SK-N-SH (cell line): ENCODE measurements at regions not wholly inside any gene's neighbourhood (a gene's known extent, or its start where the extent isn't known, plus 50 kb on each side); places are given as distances from the start of the nearest gene placed in this dataset.
"Not testable (repeated sequence)": the region's sequence is repeated elsewhere in the genome, so short reads cannot be mapped to it uniquely, and the experiment has no call there.

Source experiments
- CTCF ChIA-PET: fragments of 300-600, 350-600 bp; formaldehyde crosslinking; extraction: SDS; loops from one replicate; lab custom pipeline; 2021; lab: Yijun Ruan, JAX
- POLR2A ChIA-PET: fragments of 350-600 bp; sonication (Branson Sonifier 250); formaldehyde crosslinking; extraction: SDS; loops from one replicate; lab custom pipeline; 2020; ENCODE audit warnings: antibody characterized with exemption, inconsistent platforms; lab: Yijun Ruan, JAX
- DNase-seq: peaks from one replicate; pipeline ENCODE4 v3.0.0; 2012
- H2AFZ ChIP-seq: fragments of 200-600 bp; sonication (generic); 2 replicates; pipeline ENCODE4 v1.8.1; 2016; ENCODE audit warnings: antibody characterized with exemption, mild to moderate bottlenecking, low read depth
- H3F3A ChIP-seq: fragments of 200-600 bp; sonication (generic); replicated peaks from 2 replicates; pipeline ENCODE3; 2016; ENCODE audit warnings: antibody characterized with exemption, mild to moderate bottlenecking; ENCODE audit not compliant: insufficient read depth
- H3K27ac ChIP-seq, 2 experiments: fragments of 200-500 bp in 1 of 2; fragments of 200-600 bp in 1 of 2; sonication (Bioruptor generic) in 1 of 2; sonication (generic), shearing (Covaris generic) in 1 of 2; 2 replicates each; pipeline versions ENCODE4 v1.5.1 to v1.6.1; 2014 to 2016; ENCODE audit warnings: low read depth in 2 of 2, inconsistent platforms in 1 of 2, low read length in 1 of 2, mild to moderate bottlenecking in 1 of 2, mixed read lengths in 1 of 2
- H3K27me3 ChIP-seq: fragments of 200-600 bp; sonication (generic), shearing (Covaris generic); 2 replicates; pipeline ENCODE4 v1.6.1; 2016; ENCODE audit warnings: mixed run types; ENCODE audit not compliant: insufficient read depth
- H3K36me3 ChIP-seq, 2 experiments: fragments of 200-500 bp in 1 of 2; fragments of 200-600 bp in 1 of 2; sonication (Bioruptor generic) in 1 of 2; sonication (generic) in 1 of 2; replicated peaks in 1 of 2; 2 replicates each; pipeline versions ENCODE3 to v1.5.1; 2014 to 2016; ENCODE audit warnings: low read length in 1 of 2, mild to moderate bottlenecking in 1 of 2; ENCODE audit not compliant: insufficient read depth in 2 of 2, control insufficient read depth in 1 of 2
- H3K4me1 ChIP-seq, 2 experiments: fragments of 200-500 bp in 1 of 2; fragments of 200-600 bp in 1 of 2; sonication (Bioruptor generic) in 1 of 2; sonication (generic), shearing (Covaris generic) in 1 of 2; 2 replicates each; pipeline versions ENCODE4 v1.5.1 to v1.6.1; 2014 to 2016; ENCODE audit warnings: low read depth in 1 of 2, low read length in 1 of 2, mixed run types in 1 of 2; ENCODE audit not compliant: insufficient read depth in 2 of 2, control insufficient read depth in 1 of 2
- H3K4me2 ChIP-seq: fragments of 200-600 bp; sonication (generic), shearing (Covaris generic); 2 replicates; pipeline ENCODE4 v1.6.1; 2017; ENCODE audit warnings: mixed run types
- H3K4me3 ChIP-seq, 2 experiments: fragments of 200-500 bp in 1 of 2; fragments of 200-600 bp in 1 of 2; sonication (Bioruptor generic) in 1 of 2; sonication (generic), shearing (Covaris generic) in 1 of 2; 2 replicates each; pipeline versions ENCODE4 v1.5.1 to v1.8.1; 2014 to 2016; ENCODE audit warnings: low read depth in 2 of 2, inconsistent platforms in 1 of 2, low read length in 1 of 2, mild to moderate bottlenecking in 1 of 2, mixed read lengths in 1 of 2, moderate library complexity in 1 of 2
- H3K79me2 ChIP-seq: fragments of 200-600 bp; sonication (generic); 2 replicates; pipeline ENCODE4 v1.8.1; 2017; ENCODE audit warnings: mild to moderate bottlenecking; ENCODE audit not compliant: insufficient read depth
- H3K9ac ChIP-seq: fragments of 200-600 bp; sonication (generic); 2 replicates; pipeline ENCODE4 v1.6.1; 2017; ENCODE audit warnings: mixed run types
- H3K9me2 ChIP-seq: fragments of 200-600 bp; sonication (generic); 2 replicates; pipeline ENCODE4 v1.6.1; 2017; ENCODE audit warnings: mixed run types
- H3K9me3 ChIP-seq: fragments of 200-600 bp; sonication (generic); 2 replicates; pipeline ENCODE4 v1.6.1; 2017; ENCODE audit warnings: mixed run types, mild to moderate bottlenecking, moderate library complexity
- H4K20me1 ChIP-seq: fragments of 200-600 bp; sonication (generic); 2 replicates; pipeline ENCODE4 v1.6.1; 2017; ENCODE audit warnings: mild to moderate bottlenecking, mixed run types; ENCODE audit not compliant: insufficient read depth
- CHD2 ChIP-seq: fragments of 150-350 bp; IDR thresholded peaks from 2 replicates; pipeline ENCODE4 v1.6.1; 2018; ENCODE audit warnings: low read length; ENCODE audit not compliant: partially characterized antibody
- EP300 ChIP-seq, 2 experiments: IDR thresholded peaks; 2 replicates each; pipeline versions ENCODE4 v1.4.0 to v1.6.1; 2012; ENCODE audit warnings: borderline replicate concordance in 1 of 2, low read depth in 1 of 2, low read length in 1 of 2
- FOSL2 ChIP-seq: IDR thresholded peaks from 2 replicates; pipeline ENCODE4 v1.4.0; 2012; ENCODE audit warnings: low read depth, mild to moderate bottlenecking, moderate library complexity, borderline replicate concordance
- FOXJ3 ChIP-seq: sonication (generic); formaldehyde crosslinking; IDR thresholded peaks from 2 replicates; pipeline ENCODE4 v1.5.1; 2020; ENCODE audit warnings: mild to moderate bottlenecking, missing genetic modification reagents
- GABPA ChIP-seq: IDR thresholded peaks from 2 replicates; pipeline ENCODE4 v1.4.0; 2012; ENCODE audit warnings: low read depth, mild to moderate bottlenecking
- JUND ChIP-seq: IDR thresholded peaks from 2 replicates; pipeline ENCODE4 v1.4.0; 2012
- MEF2A ChIP-seq: IDR thresholded peaks from 2 replicates; pipeline ENCODE4 v1.4.0; 2012; ENCODE audit warnings: low read depth, borderline replicate concordance
- RCOR1 ChIP-seq: fragments of 150-350 bp; IDR thresholded peaks from 2 replicates; pipeline ENCODE4 v1.6.1; 2017; ENCODE audit warnings: antibody characterized with exemption, low read length
- REST ChIP-seq: IDR thresholded peaks from 2 replicates; pipeline ENCODE4 v1.6.1; 2012; ENCODE audit warnings: mild to moderate bottlenecking, low read depth, low read length, moderate library complexity
- RXRA ChIP-seq: IDR thresholded peaks from 2 replicates; pipeline ENCODE4 v1.4.0; 2012; ENCODE audit warnings: low read depth, mild to moderate bottlenecking, borderline replicate concordance
- SMC3 ChIP-seq: IDR thresholded peaks from 2 replicates; pipeline ENCODE4 v1.6.1; 2012; ENCODE audit warnings: low read depth, low read length, improper control_type of control experiment
- USF1 ChIP-seq: IDR thresholded peaks from 2 replicates; pipeline ENCODE4 v1.4.0; 2012; ENCODE audit warnings: low read depth, borderline replicate concordance
- USF2 ChIP-seq: fragments of 150-350 bp; IDR thresholded peaks from 2 replicates; pipeline ENCODE4 v1.6.1; 2017; ENCODE audit warnings: antibody characterized with exemption, low read length, low read depth, borderline replicate concordance
- YY1 ChIP-seq: IDR thresholded peaks from 2 replicates; pipeline ENCODE4 v1.4.0; 2012; ENCODE audit warnings: low read depth, mild to moderate bottlenecking
- WGBS: methylation state at CpG from one replicate; pipeline ENCODE4 v1.1.6; 2017; ENCODE audit warnings: low lambda C conversion rate; 5-methylcytosine and 5-hydroxymethylcytosine counted together

- ChIA-PET POLR2A (no interaction called here), CTCF (interaction anchor here (0.7 kb wide), 1 partner anchor 65 kb away, joined by 3 read pairs; no protein-coding TSS in a partner anchor)
- no peak for DNase-seq
- no peaks in the 10 kb centered on the region for H3K9me3 ChIP-seq
- H3K4me3 ChIP-seq, result no peak overlapping the region
- H3F3A ChIP-seq, result peaks cover 3% of the 10 kb centered on the region
- H3K9me2 ChIP-seq, result no peaks in the 10 kb centered on the region
- H4K20me1 ChIP-seq, result no peaks in the 10 kb centered on the region
- 0 out of 2 replicates have a peak overlapping the region, but pooled peaks have one; percentile 17 for H2AFZ ChIP-seq
- H3K36me3 ChIP-seq, result no peaks in the 10 kb centered on the region
- peaks cover 0 to 3% of the 10 kb centered on the region in 2 experiments; a peak in 2 of 4 replicates for H3K4me1 ChIP-seq
- no peaks in the 10 kb centered on the region for H3K79me2 ChIP-seq
- no peak overlapping the region for H3K27ac ChIP-seq
- 21% methylated on average over 3 of the region's 3 CpGs for WGBS
- H3K9ac ChIP-seq, result no peak overlapping the region
- no peaks in the 10 kb centered on the region for H3K27me3 ChIP-seq
- no peak overlapping the region for H3K4me2 ChIP-seq
- TF ChIP-seq REST, result no peak
- no peak for TF ChIP-seq GABPA
- TF ChIP-seq SMC3, result no peak
- no peak for TF ChIP-seq RXRA
- TF ChIP-seq FOXJ3, result no peak
- no peak for TF ChIP-seq EP300 (IDR thresholded peaks at IDR 0.05; ENCODE audit: borderline replicate concordance in 1 of 2, low read depth in 1 of 2, low read length in 1 of 2)
- TF ChIP-seq YY1, result no peak
- no peak for TF ChIP-seq JUND
- TF ChIP-seq USF1, result no peak
- TF ChIP-seq CHD2, result no peak
- TF ChIP-seq USF2, result no peak
- no peak for TF ChIP-seq FOSL2
These were observed 53.6 kb upstream of the CD163 start for GRCh38 chr12:7557227-7557626.

- H3K36me3 ChIP-seq, result no peaks in the 10 kb centered on the region
- CTCF ChIA-PET, result no interaction called here
These were observed 52.2 kb upstream of the CD163 start for GRCh38 chr12:7555752-7556151.

GRCh38 chr12:7554831-7555230 lies 51.3 kb upstream of the CD163 start:
- H3K4me3 ChIP-seq, H3K27me3 ChIP-seq, H3K9ac ChIP-seq, H2AFZ ChIP-seq, POLR2A ChIA-PET, H3F3A ChIP-seq, H3K36me3 ChIP-seq, H3K9me2 ChIP-seq, DNase-seq, H3K9me3 ChIP-seq, H3K27ac ChIP-seq, H3K79me2 ChIP-seq, CTCF ChIA-PET, H4K20me1 ChIP-seq, H3K4me2 ChIP-seq, H3K4me1 ChIP-seq: not testable (repeated sequence)
- WGBS, result 32% methylated on average over 6 of the region's 6 CpGs

More at GRCh38 chr12:7555752-7556151, 52.2 kb upstream of the CD163 start:
- Histone ChIP-seq H3F3A (peaks cover 3% of the 10 kb centered on the region), H3K9ac (no peak overlapping the region), H3K4me3 (0 out of 4 replicates have a peak overlapping the region, but pooled peaks of 1 of the 2 experiments have one; percentile 30), H3K9me3 (no peaks in the 10 kb centered on the region), H3K27ac (peak overlapping the region; percentile 45 to 70; a peak in 3 of 4 replicates), H3K27me3 (no peaks in the 10 kb centered on the region), H4K20me1 (no peaks in the 10 kb centered on the region), H3K9me2 (no peaks in the 10 kb centered on the region), H3K4me1 (peaks cover 0 to 3% of the 10 kb centered on the region in 2 experiments; a peak in 2 of 4 replicates), H3K79me2 (no peaks in the 10 kb centered on the region), H3K4me2 (peak overlapping the region; percentile 60), H2AFZ (peak overlapping the region; percentile 80)
- no peak for TF ChIP-seq RCOR1
- peak; percentile 75; the same call in 1 of the 2 replicates for TF ChIP-seq MEF2A
- 16% methylated on average over 3 of the region's 3 CpGs for WGBS
- POLR2A ChIA-PET, result no interaction called here
- DNase-seq, result no peak
